PC-9 (cell line): ENCODE measurements at regions not wholly inside any gene's neighbourhood (a gene's known extent, or its start where the extent isn't known, plus 50 kb on each side); places are given as distances from the start of the nearest gene placed in this dataset.

Experiments used
- BruUV-seq: library from RNA; stranded (reverse); fragments of 400-500 nt; replicated peaks from 2 replicates; lab custom pipeline; 2021; lab: Mats Ljungman, UMichigan
- CTCF ChIA-PET: fragments of 300-600 bp; sonication (Branson Sonifier 250); formaldehyde crosslinking; loops from one replicate; lab custom pipeline; 2022; ENCODE audit warnings: antibody characterized with exemption; lab: Charles Lee
- POLR2A ChIA-PET: fragments of 300-600 bp; sonication (Branson Sonifier 250); formaldehyde crosslinking; loops from one replicate; lab custom pipeline; 2022; ENCODE audit warnings: antibody characterized with exemption; ENCODE audit not compliant: unreplicated experiment; lab: Charles Lee
- DNase-seq, 2 experiments: peaks; one replicate each; pipeline versions ENCODE4 v3.0.0 to v3.0.0-alpha.2; 2015 to 2022; ENCODE audit warnings: mixed read lengths in 1 of 2
- H2AFZ ChIP-seq: fragments of 200-600 bp; sonication (generic); 2 replicates; pipeline ENCODE4 v1.8.1; 2017; ENCODE audit warnings: antibody characterized with exemption
- H3F3A ChIP-seq: fragments of 200-600 bp; sonication (generic); 2 replicates; pipeline ENCODE4 v1.8.1; 2017; ENCODE audit warnings: antibody characterized with exemption, mild to moderate bottlenecking, low read depth; ENCODE audit not compliant: insufficient read depth
- H3K27ac ChIP-seq: fragments of 200-600 bp; sonication (generic); 2 replicates; pipeline ENCODE4 v1.6.1; 2016; ENCODE audit warnings: mixed run types
- H3K27me3 ChIP-seq: fragments of 200-600 bp; sonication (generic); 2 replicates; pipeline ENCODE4 v1.6.1; 2016; ENCODE audit warnings: low read depth, mixed run types; ENCODE audit not compliant: insufficient read depth
- H3K36me3 ChIP-seq: fragments of 200-600 bp; sonication (generic); 2 replicates; pipeline ENCODE4 v1.6.1; 2016; ENCODE audit warnings: low read depth, mixed run types
- H3K4me1 ChIP-seq: fragments of 200-600 bp; sonication (generic); replicated peaks from 2 replicates; pipeline ENCODE4 v1.6.1; 2016; ENCODE audit warnings: mixed run types; ENCODE audit not compliant: insufficient read depth
- H3K4me2 ChIP-seq: fragments of 200-600 bp; sonication (generic); 2 replicates; pipeline ENCODE4 v1.6.1; 2017; ENCODE audit warnings: mixed run types
- H3K4me3 ChIP-seq: fragments of 200-600 bp; sonication (generic); 2 replicates; pipeline ENCODE4 v1.6.1; 2016; ENCODE audit warnings: mixed run types
- H3K79me2 ChIP-seq: fragments of 200-600 bp; sonication (generic); 2 replicates; pipeline ENCODE4 v1.6.1; 2017; ENCODE audit warnings: low read depth, mixed run types
- H3K9me2 ChIP-seq: fragments of 200-600 bp; sonication (generic); 2 replicates; pipeline ENCODE4 v1.8.1; 2017; ENCODE audit warnings: mild to moderate bottlenecking; ENCODE audit not compliant: insufficient read depth
- H3K9me3 ChIP-seq: fragments of 200-600 bp; sonication (generic); 2 replicates; pipeline ENCODE4 v1.8.1; 2016; ENCODE audit warnings: low read depth; ENCODE audit not compliant: insufficient read depth
- H4K20me1 ChIP-seq: fragments of 200-600 bp; sonication (generic); 2 replicates; pipeline ENCODE4 v1.8.1; 2017; ENCODE audit not compliant: insufficient read depth
- CTCF ChIP-seq: fragments of 200-600 bp; sonication (generic); conservative IDR thresholded peaks from 2 replicates; pipeline ENCODE4 v1.6.1; 2017; ENCODE audit warnings: mixed run types, antibody characterized with exemption, mild to moderate bottlenecking, moderate library complexity
- EZH2 ChIP-seq: fragments of 200-600 bp; sonication (generic); IDR thresholded peaks from 2 replicates; pipeline ENCODE4 v1.8.0; 2017; ENCODE audit warnings: antibody characterized with exemption, low read depth
- intact Hi-C: fragments of 100-400 bp; cut with micrococcal nuclease; formaldehyde crosslinking; loops from one replicate; pipeline ENCODE4 v1.10.0; 2022; ENCODE audit not compliant: unreplicated experiment

GRCh38 chr12:103140286-103140685, 182.8 kb downstream of the ASCL1 start:
- no peaks in the 10 kb centered on the region for H3K36me3 ChIP-seq
- no peaks in the 10 kb centered on the region for H3K9me2 ChIP-seq
- no peak for DNase-seq
- ChIA-PET POLR2A (no interaction called here), CTCF (no interaction called here)
- intact Hi-C loops, result no loop called here
- no peaks in the 10 kb centered on the region for H3F3A ChIP-seq
- H3K79me2 ChIP-seq, result no peaks in the 10 kb centered on the region
- no peak overlapping the region for H3K4me3 ChIP-seq
- no peak overlapping the region for H2AFZ ChIP-seq
- H3K4me2 ChIP-seq, result no peak overlapping the region
- H3K4me1 ChIP-seq, result no peaks in the 10 kb centered on the region
- no peaks in the 10 kb centered on the region for H3K27me3 ChIP-seq
- no peaks in the 10 kb centered on the region for H4K20me1 ChIP-seq
- no peak overlapping the region for H3K27ac ChIP-seq
- no TSS peak for BruUV-seq
- H3K9me3 ChIP-seq, result no peaks in the 10 kb centered on the region
- TF ChIP-seq EZH2, result no peak
- no peak for TF ChIP-seq CTCF

GRCh38 chr12:103144278-103144677, 186.8 kb downstream of the ASCL1 start:
- BruUV-seq, result no TSS peak
- Histone ChIP-seq H3K9me3 (no peaks in the 10 kb centered on the region), H3K4me2 (no peak overlapping the region), H3K36me3 (no peaks in the 10 kb centered on the region), H3K4me3 (no peak overlapping the region), H2AFZ (no peak overlapping the region), H3K9me2 (no peaks in the 10 kb centered on the region), H3K79me2 (no peaks in the 10 kb centered on the region), H3K27me3 (no peaks in the 10 kb centered on the region), H3K4me1 (no peaks in the 10 kb centered on the region), H3K27ac (no peak overlapping the region), H3F3A (no peaks in the 10 kb centered on the region), H4K20me1 (no peaks in the 10 kb centered on the region)
- no peak for TF ChIP-seq CTCF
- no peak for TF ChIP-seq EZH2
- ChIA-PET CTCF (no interaction called here), POLR2A (no interaction called here)
- intact Hi-C loops, result no loop called here
- no peak for DNase-seq

- intact Hi-C loops, result no loop called here
- H3K4me1 ChIP-seq, result no peaks in the 10 kb centered on the region
- H3F3A ChIP-seq, result no peaks in the 10 kb centered on the region
- no peaks in the 10 kb centered on the region for H3K9me3 ChIP-seq
- no peaks in the 10 kb centered on the region for H3K36me3 ChIP-seq
- CTCF ChIA-PET, result no interaction called here
- no peaks in the 10 kb centered on the region for H3K9me2 ChIP-seq
- no peaks in the 10 kb centered on the region for H4K20me1 ChIP-seq
- no TSS peak for BruUV-seq
- H3K79me2 ChIP-seq, result no peaks in the 10 kb centered on the region
- DNase-seq, result no peak
- no peaks in the 10 kb centered on the region for H3K27me3 ChIP-seq
- no peak overlapping the region for H3K4me3 ChIP-seq
- no peak overlapping the region for H2AFZ ChIP-seq
- H3K27ac ChIP-seq, result no peak overlapping the region
- POLR2A ChIA-PET, result no interaction called here
- no peak overlapping the region for H3K4me2 ChIP-seq
- TF ChIP-seq EZH2 (no peak), CTCF (no peak)
Measured at GRCh38 chr12:103160622-103161021, 203.1 kb downstream of the ASCL1 start.
